K562 (cell line): ENCODE measurements at regions not wholly inside any gene's neighbourhood (a gene's known extent, or its start where the extent isn't known, plus 50 kb on each side); places are given as distances from the start of the nearest gene placed in this dataset.

Experiments used
- ATAC-seq: fragments of 200-7000 bp; cut with Tn5 transposase; 3 replicates; pipeline ENCODE4 v1.9.1; 2020; ENCODE audit warnings: moderate library complexity
- BruUV-seq: library from RNA; stranded (reverse); fragments of 400-500 nt; replicated peaks from 2 replicates; lab custom pipeline; 2021; lab: Mats Ljungman, UMichigan
- CTCF ChIA-PET: fragments of 300-600 bp; formaldehyde crosslinking; extraction: SDS; loops from one replicate; lab custom pipeline; 2021; ENCODE audit warnings: low intra/inter-chr PET ratio; lab: Yijun Ruan, JAX
- POLR2A ChIA-PET: fragments of 300-600, 350-650 bp; sonication (Branson Sonifier 250); formaldehyde crosslinking; extraction: SDS; loops from one replicate; lab custom pipeline; 2021; ENCODE audit warnings: antibody characterized with exemption, inconsistent platforms; lab: Yijun Ruan, JAX
- DNase-seq, 4 experiments: peaks; one replicate each; pipeline versions ENCODE4 v3.0.0 to v3.0.0-alpha.2; 2011 to 2018; ENCODE audit warnings: low spot score in 3 of 4, mixed read lengths in 3 of 4; ENCODE audit errors: extremely low read depth in 1 of 4
- FAIRE-seq: peaks from 2 replicates; lab custom pipeline; 2011; peaks lifted over from hg19 to GRCh38; lab: Jason Lieb, UNC
- H2AFZ ChIP-seq: 2 replicates; pipeline ENCODE4 v1.6.0; 2011; ENCODE audit warnings: low read depth, low read length, control low read depth, inconsistent platforms
- H3K27ac ChIP-seq: fragments of 200-600 bp; 3 replicates; pipeline ENCODE4 v1.8.0; 2011; ENCODE audit warnings: low read depth, mild to moderate bottlenecking, control low read depth, inconsistent platforms, low read length, moderate library complexity, mixed read lengths; ENCODE audit errors: extremely low read depth
- H3K27me3 ChIP-seq, 2 experiments: fragments of 300-600 bp in 1 of 2; 2 replicates in 1 of 2; 3 replicates in 1 of 2; pipeline versions ENCODE4 v1.6.0 to v1.8.0; 2011; ENCODE audit warnings: inconsistent platforms in 2 of 2, low read length in 2 of 2, mild to moderate bottlenecking in 1 of 2, mixed read lengths in 1 of 2, moderate library complexity in 1 of 2; ENCODE audit not compliant: control insufficient read depth in 2 of 2, insufficient read depth in 2 of 2
- H3K36me3 ChIP-seq: fragments of 300-600 bp; 3 replicates; pipeline ENCODE4 v1.8.0; 2011; ENCODE audit warnings: mild to moderate bottlenecking, low read length, inconsistent platforms; ENCODE audit not compliant: control insufficient read depth, insufficient read depth
- H3K4me1 ChIP-seq, 2 experiments: fragments of 200-600 bp in 1 of 2; replicated peaks in 1 of 2; 2 replicates in 1 of 2; 3 replicates in 1 of 2; pipeline versions ENCODE4 v1.5.1 to v1.8.0; 2011; ENCODE audit warnings: inconsistent platforms in 2 of 2, low read length in 2 of 2, mild to moderate bottlenecking in 1 of 2, mixed read lengths in 1 of 2, moderate library complexity in 1 of 2; ENCODE audit not compliant: control insufficient read depth in 2 of 2, insufficient read depth in 2 of 2
- H3K4me2 ChIP-seq: 2 replicates; pipeline ENCODE4 v1.6.1; 2011; ENCODE audit warnings: low read length, control low read depth, inconsistent platforms, mixed read lengths; ENCODE audit not compliant: insufficient read depth
- H3K4me3 ChIP-seq: fragments of 200-600 bp; sonication (generic), shearing (Covaris generic); 2 replicates; pipeline ENCODE4 v1.5.1; 2016; ENCODE audit warnings: control low read depth, inconsistent platforms
- H3K79me2 ChIP-seq: fragments of 200-600 bp; 3 replicates; pipeline ENCODE4 v1.8.0; 2011; ENCODE audit warnings: low read length, inconsistent platforms; ENCODE audit not compliant: control insufficient read depth, insufficient read depth
- H3K9ac ChIP-seq, 2 experiments: 2 replicates each; pipeline versions ENCODE4 v1.6.0 to v1.6.1; 2011; ENCODE audit warnings: low read depth in 2 of 2, low read length in 2 of 2, control low read depth in 1 of 2, inconsistent platforms in 1 of 2, mild to moderate bottlenecking in 1 of 2, mixed read lengths in 1 of 2; ENCODE audit not compliant: insufficient read depth in 1 of 2
- H3K9me1 ChIP-seq: one replicate; pipeline ENCODE4 v1.6.0; 2011; ENCODE audit warnings: inconsistent platforms, mild to moderate bottlenecking, low read length, moderate library complexity; ENCODE audit not compliant: control insufficient read depth, insufficient read depth
- H3K9me3 ChIP-seq: replicated peaks from 2 replicates; pipeline ENCODE4 v1.5.1; 2011; ENCODE audit warnings: low read depth, low read length, inconsistent platforms; ENCODE audit not compliant: control insufficient read depth, insufficient read depth
- H4K20me1 ChIP-seq: replicated peaks from 2 replicates; pipeline ENCODE4 v1.6.1; 2011; ENCODE audit warnings: low read length, inconsistent platforms, mixed read lengths; ENCODE audit not compliant: control insufficient read depth, insufficient read depth
- DDX20 ChIP-seq: fragments of 450-650 bp; IDR thresholded peaks from 2 replicates; pipeline ENCODE4 v1.6.1; 2016; ENCODE audit warnings: missing genetic modification characterization, low read depth, mild to moderate bottlenecking, missing compliant biosample characterization, moderate library complexity
- E2F8 ChIP-seq: fragments of 450-650 bp; IDR thresholded peaks from 2 replicates; pipeline ENCODE4 v1.7.1; 2018; ENCODE audit warnings: mild to moderate bottlenecking, low read depth; ENCODE audit not compliant: partially characterized antibody
- GATA2 ChIP-seq: sonication (generic); formaldehyde crosslinking; IDR thresholded peaks from 2 replicates; pipeline ENCODE4 v1.4.0; 2020; ENCODE audit warnings: mild to moderate bottlenecking, missing genetic modification reagents
- GTF2F1 ChIP-seq: IDR thresholded peaks from 2 replicates; pipeline ENCODE4 v1.6.1; 2011; ENCODE audit warnings: low read depth, low read length, improper control_type of control experiment
- HMGN3 ChIP-seq: IDR thresholded peaks from 2 replicates; pipeline ENCODE4 v1.6.1; 2011; ENCODE audit warnings: borderline replicate concordance, low read depth, mild to moderate bottlenecking, mixed read lengths, low read length; ENCODE audit not compliant: insufficient read length; ENCODE audit errors: extremely low read depth
- NR2C1 ChIP-seq, 2 experiments: fragments of 450-650 bp; IDR thresholded peaks; 2 replicates each; pipeline ENCODE4 v1.6.1; 2017; ENCODE audit warnings: mild to moderate bottlenecking in 2 of 2, antibody characterized with exemption in 1 of 2, inconsistent platforms in 1 of 2, missing compliant biosample characterization in 1 of 2, missing genetic modification characterization in 1 of 2
- RBBP5 ChIP-seq: fragments of 200-600 bp; sonication (generic); IDR thresholded peaks from 2 replicates; pipeline ENCODE4 v1.6.1; 2012; ENCODE audit warnings: borderline replicate concordance, mild to moderate bottlenecking, low read length, control low read depth, inconsistent platforms; ENCODE audit not compliant: insufficient read depth, poor library complexity, severe bottlenecking
- SMAD4 ChIP-seq: fragments of 250-450 bp; sonication (Bioruptor Pico); conservative IDR thresholded peaks from 2 replicates; pipeline ENCODE4 v1.8.0; 2021; ENCODE audit warnings: inconsistent platforms, mild to moderate bottlenecking, moderate library complexity
- ZNF408 ChIP-seq: fragments of 250-450 bp; sonication (Bioruptor Pico); IDR thresholded peaks from 2 replicates; pipeline ENCODE4 v1.4.0; 2020; ENCODE audit warnings: low read depth, mild to moderate bottlenecking, moderate library complexity
- ZNF766 ChIP-seq: fragments of 200-800 bp; sonication (Bioruptor generic); conservative IDR thresholded peaks from 2 replicates; pipeline ENCODE4 v1.6.1; 2016; ENCODE audit warnings: missing genetic modification characterization, missing compliant biosample characterization
- WGBS: fragments of 100-300 bp; shearing (Covaris generic); methylation state at CpG from one replicate; pipeline ENCODE4 v1.1.6; 2016; ENCODE audit warnings: low coverage, mixed read lengths; ENCODE audit not compliant: insufficient coverage; ENCODE audit errors: missing lambda C conversion rate; 5-methylcytosine and 5-hydroxymethylcytosine counted together
- in situ Hi-C: fragments of 300-500 bp; cut with MboI; formaldehyde crosslinking; loops from 4 replicates; pipeline ENCODE4 v1.15.0; 2018; ENCODE audit warnings: inconsistent platforms, mixed read lengths
- intact Hi-C: fragments of 100-400 bp; cut with micrococcal nuclease; formaldehyde crosslinking; loops from 2 replicates; pipeline ENCODE4 v1.14.2; 2022
- TF ChIP-seq, protein P1 (sequence below): fragments of 450-650 bp; formaldehyde crosslinking; conservative IDR thresholded peaks from 2 replicates; pipeline ENCODE4 v1.4.0; 2022; ENCODE audit warnings: mild to moderate bottlenecking, missing genetic modification characterization
- TF ChIP-seq, protein P2 (sequence below): fragments of 450-650 bp; IDR thresholded peaks from 2 replicates; pipeline ENCODE4 v1.7.0; 2016; ENCODE audit warnings: borderline replicate concordance

GRCh38 chr19:34590228-34590627 lies 86.7 kb downstream of the SCGB2B2 start:
- DNase-seq, result no peak
- Histone ChIP-seq H2AFZ (no peak overlapping the region), H3K79me2 (no peaks in the 10 kb centered on the region), H3K4me2 (no peak overlapping the region), H3K27me3 (peaks cover 4 to 55% of the 10 kb centered on the region in 2 experiments; a peak in 4 of 5 replicates), H3K4me3 (no peak overlapping the region), H4K20me1 (no peaks in the 10 kb centered on the region), H3K36me3 (no peaks in the 10 kb centered on the region), H3K9me3 (no peaks in the 10 kb centered on the region), H3K9ac (no peak overlapping the region), H3K27ac (no peak overlapping the region), H3K9me1 (no peaks in the 10 kb centered on the region), H3K4me1 (no peaks in the 10 kb centered on the region)
- intact Hi-C loops, result no loop called here
- CTCF ChIA-PET, result no interaction called here
- FAIRE-seq, result no peak
- 3% methylated on average over 3 of the region's 3 CpGs for WGBS
- in situ Hi-C loops, result no loop called here
- POLR2A ChIA-PET, result no interaction called here
- no peak for TF ChIP-seq RBBP5
- TF ChIP-seq, protein P1, sequence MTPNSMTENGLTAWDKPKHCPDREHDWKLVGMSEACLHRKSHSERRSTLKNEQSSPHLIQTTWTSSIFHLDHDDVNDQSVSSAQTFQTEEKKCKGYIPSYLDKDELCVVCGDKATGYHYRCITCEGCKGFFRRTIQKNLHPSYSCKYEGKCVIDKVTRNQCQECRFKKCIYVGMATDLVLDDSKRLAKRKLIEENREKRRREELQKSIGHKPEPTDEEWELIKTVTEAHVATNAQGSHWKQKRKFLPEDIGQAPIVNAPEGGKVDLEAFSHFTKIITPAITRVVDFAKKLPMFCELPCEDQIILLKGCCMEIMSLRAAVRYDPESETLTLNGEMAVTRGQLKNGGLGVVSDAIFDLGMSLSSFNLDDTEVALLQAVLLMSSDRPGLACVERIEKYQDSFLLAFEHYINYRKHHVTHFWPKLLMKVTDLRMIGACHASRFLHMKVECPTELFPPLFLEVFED (CRISPR knock-in tag), result no peak
- no peak for TF ChIP-seq ZNF408
- TF ChIP-seq NR2C1 (IDR thresholded peaks at IDR 0.05), result no peak
- TF ChIP-seq NR2C1 (tag; IDR thresholded peaks at IDR 0.05), result no peak
- TF ChIP-seq, protein P2, sequence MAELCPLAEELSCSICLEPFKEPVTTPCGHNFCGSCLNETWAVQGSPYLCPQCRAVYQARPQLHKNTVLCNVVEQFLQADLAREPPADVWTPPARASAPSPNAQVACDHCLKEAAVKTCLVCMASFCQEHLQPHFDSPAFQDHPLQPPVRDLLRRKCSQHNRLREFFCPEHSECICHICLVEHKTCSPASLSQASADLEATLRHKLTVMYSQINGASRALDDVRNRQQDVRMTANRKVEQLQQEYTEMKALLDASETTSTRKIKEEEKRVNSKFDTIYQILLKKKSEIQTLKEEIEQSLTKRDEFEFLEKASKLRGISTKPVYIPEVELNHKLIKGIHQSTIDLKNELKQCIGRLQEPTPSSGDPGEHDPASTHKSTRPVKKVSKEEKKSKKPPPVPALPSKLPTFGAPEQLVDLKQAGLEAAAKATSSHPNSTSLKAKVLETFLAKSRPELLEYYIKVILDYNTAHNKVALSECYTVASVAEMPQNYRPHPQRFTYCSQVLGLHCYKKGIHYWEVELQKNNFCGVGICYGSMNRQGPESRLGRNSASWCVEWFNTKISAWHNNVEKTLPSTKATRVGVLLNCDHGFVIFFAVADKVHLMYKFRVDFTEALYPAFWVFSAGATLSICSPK, result no peak
- TF ChIP-seq HMGN3, result no peak
- TF ChIP-seq E2F8, result no peak
- no peak for TF ChIP-seq DDX20 (tag)
- TF ChIP-seq ZNF766 (CRISPR knock-in tag), result no peak
- no peak for TF ChIP-seq SMAD4 (CRISPR knock-in tag)
- no peak for TF ChIP-seq GATA2 (CRISPR knock-in tag)
- TF ChIP-seq GTF2F1, result no peak
- no TSS peak for BruUV-seq
- ATAC-seq, result no peak
